H1 (cell line): ENCODE measurements at regions not wholly inside any gene's neighbourhood (a gene's known extent, or its start where the extent isn't known, plus 50 kb on each side); places are given as distances from the start of the nearest gene placed in this dataset.

Experiments
- CTCF ChIA-PET: fragments of 300-600 bp; sonication (Branson Sonifier 250); formaldehyde crosslinking; loops from one replicate; lab custom pipeline; 2021; ENCODE audit not compliant: partially characterized antibody; lab: Charles Lee
- POLR2A ChIA-PET: fragments of 300-600 bp; sonication (Branson Sonifier 250); formaldehyde crosslinking; loops from one replicate; lab custom pipeline; 2021; ENCODE audit warnings: inconsistent platforms; ENCODE audit not compliant: partially characterized antibody; lab: Charles Lee
- DNase-seq, 2 experiments: peaks; one replicate each; pipeline versions ENCODE4 v3.0.0 to v3.0.0-alpha.2; 2010 to 2022; ENCODE audit warnings: low spot score in 2 of 2, low read depth in 1 of 2, mixed read lengths in 1 of 2
- FAIRE-seq: peaks from 2 replicates; lab custom pipeline; 2011; peaks lifted over from hg19 to GRCh38; lab: Jason Lieb, UNC
- H2AFZ ChIP-seq: 2 replicates; pipeline ENCODE4 v1.8.1; 2012; ENCODE audit warnings: low read length, inconsistent platforms
- H2AK5ac ChIP-seq: 2 replicates; pipeline ENCODE4 v1.6.1; 2013; ENCODE audit warnings: low read depth, low read length
- H2BK120ac ChIP-seq: replicated peaks from 2 replicates; pipeline ENCODE3; 2013; ENCODE audit warnings: low read depth, low read length, inconsistent platforms
- H2BK12ac ChIP-seq: 2 replicates; pipeline ENCODE4 v1.6.1; 2013; ENCODE audit warnings: low read depth, low read length
- H2BK15ac ChIP-seq: 2 replicates; pipeline ENCODE4 v1.6.1; 2013; ENCODE audit warnings: low read length
- H2BK20ac ChIP-seq: 2 replicates; pipeline ENCODE4 v1.6.1; 2013; ENCODE audit warnings: low read length
- H2BK5ac ChIP-seq: 2 replicates; pipeline ENCODE4 v1.6.1; 2013; ENCODE audit warnings: low read depth, low read length
- H3K14ac ChIP-seq: 2 replicates; pipeline ENCODE4 v1.6.1; 2013; ENCODE audit warnings: inconsistent platforms; ENCODE audit not compliant: insufficient read length
- H3K18ac ChIP-seq: 2 replicates; pipeline ENCODE4 v1.6.1; 2013; ENCODE audit warnings: low read length; ENCODE audit errors: extremely low read depth
- H3K23ac ChIP-seq: 2 replicates; pipeline ENCODE4 v1.6.1; 2013; ENCODE audit warnings: inconsistent platforms; ENCODE audit not compliant: insufficient read length
- H3K23me2 ChIP-seq: 2 replicates; pipeline ENCODE4 v1.6.1; 2013; ENCODE audit warnings: low read depth, low read length
- H3K27ac ChIP-seq: 2 replicates; pipeline ENCODE4 v1.6.1; 2011; ENCODE audit warnings: low read depth, low read length, inconsistent platforms
- H3K27me3 ChIP-seq, 4 experiments: replicated peaks in 1 of 4; 1 replicate in 1 of 4; 2 replicates in 3 of 4; pipeline versions ENCODE4 v1.6.1 to v1.8.1; 2011 to 2013; ENCODE audit warnings: low read length in 3 of 4, mild to moderate bottlenecking in 3 of 4, inconsistent platforms in 2 of 4, mixed read lengths in 2 of 4, moderate library complexity in 1 of 4; ENCODE audit not compliant: control insufficient read depth in 3 of 4, insufficient read depth in 3 of 4; ENCODE audit errors: extremely low read depth in 1 of 4
- H3K36me3 ChIP-seq, 4 experiments: 2 replicates each; pipeline versions ENCODE4 v1.6.1 to v1.8.1; 2011 to 2013; ENCODE audit warnings: mild to moderate bottlenecking in 4 of 4, low read length in 3 of 4, moderate library complexity in 2 of 4, control low read depth in 1 of 4, inconsistent platforms in 1 of 4; ENCODE audit not compliant: insufficient read depth in 4 of 4, control insufficient read depth in 2 of 4
- H3K4ac ChIP-seq: replicated peaks from 2 replicates; pipeline ENCODE3; 2013; ENCODE audit warnings: low read length, low read depth, mixed read lengths, inconsistent platforms; ENCODE audit not compliant: insufficient read length
- H3K4me1 ChIP-seq, 4 experiments: replicated peaks in 1 of 4; 1 replicate in 1 of 4; 2 replicates in 3 of 4; pipeline versions ENCODE4 v1.6.1 to v1.8.1; 2011 to 2013; ENCODE audit warnings: low read length in 3 of 4, inconsistent platforms in 2 of 4, mixed read lengths in 1 of 4; ENCODE audit not compliant: insufficient read depth in 4 of 4, control insufficient read depth in 3 of 4
- H3K4me2 ChIP-seq, 2 experiments: 2 replicates each; pipeline versions ENCODE4 v1.6.1 to v1.8.1; 2011 to 2013; ENCODE audit warnings: low read depth in 2 of 2, low read length in 2 of 2, control low read depth in 1 of 2, inconsistent platforms in 1 of 2, mild to moderate bottlenecking in 1 of 2; ENCODE audit not compliant: insufficient read depth in 1 of 2
- H3K4me3 ChIP-seq, 4 experiments: fragments of 200-600, 300-600 bp in 1 of 4; sonication (generic), shearing (Covaris generic), sonication (Bioruptor Twin) in 1 of 4; 2 replicates each; pipeline versions ENCODE4 v1.5.1 to v1.8.1; 2011 to 2016; ENCODE audit warnings: low read length in 4 of 4, low read depth in 3 of 4, control low read depth in 2 of 4, inconsistent platforms in 2 of 4, mild to moderate bottlenecking in 2 of 4, mixed read lengths in 1 of 4, moderate library complexity in 1 of 4; ENCODE audit not compliant: insufficient read depth in 2 of 4; ENCODE audit errors: extremely low read depth in 1 of 4
- H3K56ac ChIP-seq: replicated peaks from 2 replicates; pipeline ENCODE3; 2013; ENCODE audit warnings: low read depth, mild to moderate bottlenecking, mixed read lengths, low read length, inconsistent platforms; ENCODE audit not compliant: insufficient read length
- H3K79me1 ChIP-seq: 2 replicates; pipeline ENCODE4 v1.6.1; 2013; ENCODE audit warnings: low read depth, low read length, control low read depth
- H3K79me2 ChIP-seq, 2 experiments: 2 replicates each; pipeline versions ENCODE4 v1.6.1 to v1.8.1; 2012 to 2013; ENCODE audit warnings: low read length in 2 of 2, mild to moderate bottlenecking in 2 of 2, inconsistent platforms in 1 of 2; ENCODE audit not compliant: insufficient read depth in 2 of 2, control insufficient read depth in 1 of 2
- H3K9ac ChIP-seq, 4 experiments: replicated peaks in 1 of 4; 1 replicate in 1 of 4; 2 replicates in 3 of 4; pipeline versions ENCODE4 v1.6.1 to v1.8.1; 2011 to 2013; ENCODE audit warnings: low read depth in 3 of 4, low read length in 3 of 4, control low read depth in 2 of 4, mild to moderate bottlenecking in 2 of 4, moderate library complexity in 2 of 4, inconsistent platforms in 1 of 4; ENCODE audit errors: extremely low read depth in 1 of 4
- H3K9me3 ChIP-seq, 2 experiments: 2 replicates each; pipeline versions ENCODE4 v1.6.1 to v1.8.1; 2012 to 2013; ENCODE audit warnings: mild to moderate bottlenecking in 2 of 2, moderate library complexity in 2 of 2, control low read depth in 1 of 2, inconsistent platforms in 1 of 2, low read depth in 1 of 2, low read length in 1 of 2, mixed read lengths in 1 of 2; ENCODE audit not compliant: insufficient read depth in 2 of 2
- H4K20me1 ChIP-seq, 2 experiments: replicated peaks in 1 of 2; 2 replicates each; pipeline versions ENCODE3 to v1.8.1; 2011 to 2013; ENCODE audit warnings: inconsistent platforms in 2 of 2, low read length in 2 of 2, mild to moderate bottlenecking in 1 of 2; ENCODE audit not compliant: insufficient read depth in 2 of 2, control insufficient read depth in 1 of 2
- H4K5ac ChIP-seq: 2 replicates; pipeline ENCODE4 v1.6.1; 2013; ENCODE audit warnings: low read length, low read depth, mixed read lengths, inconsistent platforms; ENCODE audit not compliant: insufficient read length
- H4K8ac ChIP-seq: 2 replicates; pipeline ENCODE4 v1.8.0; 2013; ENCODE audit warnings: mild to moderate bottlenecking, moderate library complexity, low read length, inconsistent platforms; ENCODE audit not compliant: insufficient read depth; ENCODE audit errors: extremely low read depth
- H4K91ac ChIP-seq: replicated peaks from 2 replicates; pipeline ENCODE3; 2013; ENCODE audit warnings: low read length, mixed read lengths, inconsistent platforms; ENCODE audit not compliant: insufficient read length
- CBX8 ChIP-seq: fragments of 300-800, 300-1000 bp; sonication (generic); IDR thresholded peaks from 2 replicates; pipeline ENCODE4 v1.7.1; 2016; ENCODE audit warnings: low read depth, low read length, borderline replicate concordance
- CHD2 ChIP-seq: IDR thresholded peaks from 2 replicates; pipeline ENCODE4 v1.6.1; 2012; ENCODE audit warnings: low read length, improper control_type of control experiment
- NRF1 ChIP-seq: IDR thresholded peaks from 2 replicates; pipeline ENCODE4 v1.6.1; 2011; ENCODE audit warnings: mild to moderate bottlenecking, low read depth, low read length, improper control_type of control experiment
- POLR2A ChIP-seq, 2 experiments: IDR thresholded peaks; 1 replicate in 1 of 2; 2 replicates in 1 of 2; pipeline ENCODE4 v1.6.1; 2011; ENCODE audit warnings: low read depth in 2 of 2, low read length in 2 of 2, mild to moderate bottlenecking in 2 of 2; ENCODE audit errors: control extremely low read depth in 1 of 2
- SUZ12 ChIP-seq: fragments of 200-600 bp; sonication (generic); IDR thresholded peaks from 2 replicates; pipeline ENCODE4 v1.6.1; 2012; ENCODE audit warnings: mild to moderate bottlenecking, inconsistent platforms, low read length, moderate library complexity, mixed read lengths
- WGBS, 2 experiments: shearing (Covaris generic) in 1 of 2; methylation state at CpG; one replicate each; pipeline versions ENCODE4 v1.1.6 to v1.1.7; 2013 to 2015; ENCODE audit warnings: low lambda C conversion rate in 2 of 2, mixed read lengths in 2 of 2, inconsistent platforms in 1 of 2, low coverage in 1 of 2, missing lambda C conversion rate in 1 of 2; ENCODE audit not compliant: insufficient replicate concordance in 2 of 2, insufficient coverage in 1 of 2, insufficient read length in 1 of 2; ENCODE audit errors: extremely low coverage in 1 of 2, missing lambda C conversion rate in 1 of 2; 5-methylcytosine and 5-hydroxymethylcytosine counted together

GRCh38 chr13:63190219-63190618 is 1774.6 kb upstream of the PCDH20 start:
- no peaks in the 10 kb centered on the region for H3K36me3 ChIP-seq
- TF ChIP-seq CHD2 (no peak), SUZ12 (no peak), CBX8 (no peak), POLR2A (IDR thresholded peaks at IDR 0.05; ENCODE audit: control extremely low read depth in 1 of 2, low read depth in 2 of 2, low read length in 2 of 2) (no peak), NRF1 (no peak)
- H2BK15ac ChIP-seq = no peak overlapping the region
- H4K8ac ChIP-seq = no peak overlapping the region
- no peaks in the 10 kb centered on the region for H3K79me1 ChIP-seq
- DNase-seq (no peak), FAIRE-seq (no peak)
- no peak overlapping the region for H2BK120ac ChIP-seq
- no peaks in the 10 kb centered on the region for H3K79me2 ChIP-seq
- H3K14ac ChIP-seq = no peak overlapping the region
- H4K5ac ChIP-seq = no peak overlapping the region
- H2AFZ ChIP-seq = no peak overlapping the region
- ChIA-PET POLR2A (no interaction called here), CTCF (no interaction called here)
- H3K23ac ChIP-seq = no peak overlapping the region
- no peak overlapping the region for H3K56ac ChIP-seq
- peaks cover 0 to 6% (median 0%) of the 10 kb centered on the region in 4 experiments; a peak in 1 of 7 replicates for H3K4me1 ChIP-seq
- no peak overlapping the region for H3K4me2 ChIP-seq
- H3K4me3 ChIP-seq = no peak overlapping the region
- H3K9ac ChIP-seq = no peak overlapping the region
- no peak overlapping the region for H2BK20ac ChIP-seq
- WGBS, 2 experiments = 80% methylated on average over 2 of the region's 2 CpGs; no CpG with 5 or more reads in 1 of the 2 experiments
- H2BK5ac ChIP-seq = no peak overlapping the region
- no peaks in the 10 kb centered on the region for H3K23me2 ChIP-seq
- no peak overlapping the region for H3K18ac ChIP-seq
- H2BK12ac ChIP-seq = no peak overlapping the region
- no peak overlapping the region for H2AK5ac ChIP-seq
- no peaks in the 10 kb centered on the region for H3K9me3 ChIP-seq
- H3K27ac ChIP-seq = no peak overlapping the region
- H3K27me3 ChIP-seq = no peaks in the 10 kb centered on the region
- H3K4ac ChIP-seq = no peak overlapping the region
- H4K91ac ChIP-seq = no peak overlapping the region
- no peaks in the 10 kb centered on the region for H4K20me1 ChIP-seq
